Neural cell (in vitro differentiated cells): ENCODE measurements at regions not wholly inside any gene's neighbourhood (a gene's known extent, or its start where the extent isn't known, plus 50 kb on each side); places are given as distances from the start of the nearest gene placed in this dataset.

ENCODE experiments used
- H2AFZ ChIP-seq: fragments of 200-600, 300-800 bp; sonication (generic), shearing (Covaris generic); 2 replicates; pipeline ENCODE4 v1.6.0; 2014; ENCODE audit warnings: low read depth, mild to moderate bottlenecking, antibody characterized with exemption, low read length, moderate library complexity
- H3F3A ChIP-seq: fragments of 200-600 bp; shearing (Covaris generic); 2 replicates; pipeline ENCODE4 v1.6.1; 2016; ENCODE audit warnings: mild to moderate bottlenecking, moderate library complexity, mixed read lengths, antibody characterized with exemption, low read length; ENCODE audit not compliant: insufficient read depth, poor library complexity, severe bottlenecking
- H3K27ac ChIP-seq: fragments of 200-600, 300-800 bp; sonication (generic), shearing (Covaris generic); 2 replicates; pipeline ENCODE4 v1.5.1; 2014; ENCODE audit warnings: mild to moderate bottlenecking, low read length, moderate library complexity
- H3K27me3 ChIP-seq: fragments of 300-800, 200-600 bp; sonication (generic), shearing (Covaris generic); 2 replicates; pipeline ENCODE4 v1.6.0; 2014; ENCODE audit warnings: mild to moderate bottlenecking, low read depth, low read length, moderate library complexity; ENCODE audit not compliant: insufficient read depth
- H3K36me3 ChIP-seq: fragments of 300-800, 200-600 bp; sonication (generic), shearing (Covaris generic); 2 replicates; pipeline ENCODE4 v1.5.1; 2014; ENCODE audit warnings: mild to moderate bottlenecking, antibody characterized with exemption, low read length, moderate library complexity; ENCODE audit not compliant: insufficient read depth
- H3K4me2 ChIP-seq: fragments of 300-800, 200-600 bp; sonication (generic), shearing (Covaris generic); 2 replicates; pipeline ENCODE4 v1.6.0; 2014; ENCODE audit warnings: mild to moderate bottlenecking, low read length
- H3K4me3 ChIP-seq: fragments of 300-800, 200-600 bp; sonication (generic), shearing (Covaris generic); 2 replicates; pipeline ENCODE4 v1.5.1; 2014; ENCODE audit warnings: mild to moderate bottlenecking, low read length, moderate library complexity
- H3K79me2 ChIP-seq: fragments of 200-600 bp; shearing (Covaris generic); replicated peaks from 2 replicates; pipeline ENCODE4 v1.6.0; 2014; ENCODE audit warnings: mild to moderate bottlenecking, low read length, moderate library complexity; ENCODE audit not compliant: insufficient read depth
- H3K9ac ChIP-seq: fragments of 300-800, 200-600 bp; sonication (generic), shearing (Covaris generic); 2 replicates; pipeline ENCODE4 v1.6.1; 2016; ENCODE audit warnings: mild to moderate bottlenecking, low read length, mixed read lengths
- H3K9me2 ChIP-seq: fragments of 200-600 bp; shearing (Covaris generic); 2 replicates; pipeline ENCODE4 v1.6.1; 2016; ENCODE audit warnings: mild to moderate bottlenecking, low read length, mixed read lengths; ENCODE audit not compliant: insufficient read depth
- H3K9me3 ChIP-seq: fragments of 200-600, 300-800 bp; sonication (generic), shearing (Covaris generic); 2 replicates; pipeline ENCODE4 v1.6.1; 2016; ENCODE audit warnings: mild to moderate bottlenecking, mixed run types, low read length, moderate library complexity, mixed read lengths
- H4K20me1 ChIP-seq: fragments of 200-600 bp; shearing (Covaris generic); 2 replicates; pipeline ENCODE4 v1.6.1; 2016; ENCODE audit warnings: mild to moderate bottlenecking, mixed run types; ENCODE audit not compliant: insufficient read depth
- EP300 ChIP-seq: fragments of 450-650 bp; conservative IDR thresholded peaks from 2 replicates; pipeline ENCODE4 v1.6.1; 2014; ENCODE audit warnings: antibody characterized with exemption, mild to moderate bottlenecking, moderate library complexity; ENCODE audit not compliant: poor library complexity, severe bottlenecking
- EZH2 ChIP-seq: fragments of 200-600, 300-800 bp; shearing (Covaris generic), sonication (generic); IDR thresholded peaks from 2 replicates; pipeline ENCODE4 v1.6.1; 2014; ENCODE audit warnings: antibody characterized with exemption, low read length, borderline replicate concordance, mild to moderate bottlenecking; ENCODE audit not compliant: insufficient read depth, poor library complexity, severe bottlenecking
- MXI1 ChIP-seq: fragments of 450-650 bp; conservative IDR thresholded peaks from 2 replicates; pipeline ENCODE4 v1.6.1; 2014; ENCODE audit warnings: antibody characterized with exemption, mild to moderate bottlenecking; ENCODE audit not compliant: poor library complexity, severe bottlenecking
- POLR2AphosphoS5 ChIP-seq: IDR thresholded peaks from 2 replicates; pipeline ENCODE4 v1.6.1; 2012
- RAD21 ChIP-seq: fragments of 450-650 bp; conservative IDR thresholded peaks from 2 replicates; pipeline ENCODE4 v1.6.1; 2014; ENCODE audit warnings: antibody characterized with exemption, mild to moderate bottlenecking, moderate library complexity
- SMC3 ChIP-seq: fragments of 450-650 bp; conservative IDR thresholded peaks from 2 replicates; pipeline ENCODE4 v1.6.1; 2014; ENCODE audit warnings: antibody characterized with exemption, mild to moderate bottlenecking, moderate library complexity; ENCODE audit not compliant: poor library complexity
- TAF1 ChIP-seq: IDR thresholded peaks from 2 replicates; pipeline ENCODE4 v1.6.1; 2012; ENCODE audit warnings: low read depth
- TF ChIP-seq, protein P1 (sequence below): IDR thresholded peaks from 2 replicates; pipeline ENCODE4 v1.6.1; 2012; ENCODE audit warnings: borderline replicate concordance
- TF ChIP-seq, protein P2 (sequence below): fragments of 450-650 bp; IDR thresholded peaks from 2 replicates; pipeline ENCODE4 v1.5.1; 2014; ENCODE audit warnings: antibody characterized with exemption, mild to moderate bottlenecking, moderate library complexity; ENCODE audit not compliant: poor library complexity, severe bottlenecking

DNA sequence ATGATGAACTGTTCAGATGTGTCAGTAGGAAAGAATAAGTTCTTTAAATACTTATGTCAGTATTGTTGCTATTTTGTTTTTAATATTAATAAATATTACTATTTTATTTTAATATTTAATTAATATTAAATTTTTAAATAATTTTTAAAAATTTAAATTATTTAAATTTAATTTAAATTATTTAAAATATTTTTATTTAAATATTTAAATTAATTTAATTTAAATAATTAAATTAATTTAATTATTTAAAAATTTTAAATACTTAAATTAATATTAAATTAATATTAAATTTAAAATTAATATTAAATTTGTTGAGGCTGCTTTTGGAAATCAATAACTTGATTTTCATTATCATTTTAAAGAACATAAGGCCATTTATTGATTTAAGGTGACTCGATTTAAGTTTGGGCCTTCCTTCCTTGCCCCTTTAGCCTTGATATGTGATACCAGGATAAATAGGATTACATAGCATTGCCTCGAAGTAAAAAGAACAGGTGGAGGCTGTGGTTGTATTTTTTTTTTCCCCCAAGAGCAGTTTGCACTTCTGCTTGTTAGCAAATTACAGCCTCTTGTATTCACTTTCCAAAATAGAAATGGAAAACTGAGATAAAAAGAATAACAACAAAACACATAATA is 915.2 kb downstream of the TTLL7 start:
- H4K20me1 ChIP-seq: no peaks in the 10 kb centered on the region
- no peaks in the 10 kb centered on the region for H3K9me2 ChIP-seq
- no peaks in the 10 kb centered on the region for H3K9me3 ChIP-seq
- H3K79me2 ChIP-seq: no peaks in the 10 kb centered on the region
- H2AFZ ChIP-seq: no peak overlapping the region
- H3K4me2 ChIP-seq: no peak overlapping the region
- H3K4me3 ChIP-seq: no peak overlapping the region
- no peaks in the 10 kb centered on the region for H3F3A ChIP-seq
- H3K27ac ChIP-seq: no peak overlapping the region
- H3K36me3 ChIP-seq: no peaks in the 10 kb centered on the region
- H3K27me3 ChIP-seq: no peaks in the 10 kb centered on the region
- H3K9ac ChIP-seq: no peak overlapping the region
- TF ChIP-seq, protein P1, sequence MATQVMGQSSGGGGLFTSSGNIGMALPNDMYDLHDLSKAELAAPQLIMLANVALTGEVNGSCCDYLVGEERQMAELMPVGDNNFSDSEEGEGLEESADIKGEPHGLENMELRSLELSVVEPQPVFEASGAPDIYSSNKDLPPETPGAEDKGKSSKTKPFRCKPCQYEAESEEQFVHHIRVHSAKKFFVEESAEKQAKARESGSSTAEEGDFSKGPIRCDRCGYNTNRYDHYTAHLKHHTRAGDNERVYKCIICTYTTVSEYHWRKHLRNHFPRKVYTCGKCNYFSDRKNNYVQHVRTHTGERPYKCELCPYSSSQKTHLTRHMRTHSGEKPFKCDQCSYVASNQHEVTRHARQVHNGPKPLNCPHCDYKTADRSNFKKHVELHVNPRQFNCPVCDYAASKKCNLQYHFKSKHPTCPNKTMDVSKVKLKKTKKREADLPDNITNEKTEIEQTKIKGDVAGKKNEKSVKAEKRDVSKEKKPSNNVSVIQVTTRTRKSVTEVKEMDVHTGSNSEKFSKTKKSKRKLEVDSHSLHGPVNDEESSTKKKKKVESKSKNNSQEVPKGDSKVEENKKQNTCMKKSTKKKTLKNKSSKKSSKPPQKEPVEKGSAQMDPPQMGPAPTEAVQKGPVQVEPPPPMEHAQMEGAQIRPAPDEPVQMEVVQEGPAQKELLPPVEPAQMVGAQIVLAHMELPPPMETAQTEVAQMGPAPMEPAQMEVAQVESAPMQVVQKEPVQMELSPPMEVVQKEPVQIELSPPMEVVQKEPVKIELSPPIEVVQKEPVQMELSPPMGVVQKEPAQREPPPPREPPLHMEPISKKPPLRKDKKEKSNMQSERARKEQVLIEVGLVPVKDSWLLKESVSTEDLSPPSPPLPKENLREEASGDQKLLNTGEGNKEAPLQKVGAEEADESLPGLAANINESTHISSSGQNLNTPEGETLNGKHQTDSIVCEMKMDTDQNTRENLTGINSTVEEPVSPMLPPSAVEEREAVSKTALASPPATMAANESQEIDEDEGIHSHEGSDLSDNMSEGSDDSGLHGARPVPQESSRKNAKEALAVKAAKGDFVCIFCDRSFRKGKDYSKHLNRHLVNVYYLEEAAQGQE: no peak
- TF ChIP-seq SMC3: no peak
- no peak for TF ChIP-seq EZH2
- TF ChIP-seq, protein P2, sequence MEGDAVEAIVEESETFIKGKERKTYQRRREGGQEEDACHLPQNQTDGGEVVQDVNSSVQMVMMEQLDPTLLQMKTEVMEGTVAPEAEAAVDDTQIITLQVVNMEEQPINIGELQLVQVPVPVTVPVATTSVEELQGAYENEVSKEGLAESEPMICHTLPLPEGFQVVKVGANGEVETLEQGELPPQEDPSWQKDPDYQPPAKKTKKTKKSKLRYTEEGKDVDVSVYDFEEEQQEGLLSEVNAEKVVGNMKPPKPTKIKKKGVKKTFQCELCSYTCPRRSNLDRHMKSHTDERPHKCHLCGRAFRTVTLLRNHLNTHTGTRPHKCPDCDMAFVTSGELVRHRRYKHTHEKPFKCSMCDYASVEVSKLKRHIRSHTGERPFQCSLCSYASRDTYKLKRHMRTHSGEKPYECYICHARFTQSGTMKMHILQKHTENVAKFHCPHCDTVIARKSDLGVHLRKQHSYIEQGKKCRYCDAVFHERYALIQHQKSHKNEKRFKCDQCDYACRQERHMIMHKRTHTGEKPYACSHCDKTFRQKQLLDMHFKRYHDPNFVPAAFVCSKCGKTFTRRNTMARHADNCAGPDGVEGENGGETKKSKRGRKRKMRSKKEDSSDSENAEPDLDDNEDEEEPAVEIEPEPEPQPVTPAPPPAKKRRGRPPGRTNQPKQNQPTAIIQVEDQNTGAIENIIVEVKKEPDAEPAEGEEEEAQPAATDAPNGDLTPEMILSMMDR: no peak
- TF ChIP-seq EP300: no peak
- no peak for TF ChIP-seq TAF1
- TF ChIP-seq MXI1: no peak
- TF ChIP-seq POLR2AphosphoS5: no peak
- no peak for TF ChIP-seq RAD21

DNA sequence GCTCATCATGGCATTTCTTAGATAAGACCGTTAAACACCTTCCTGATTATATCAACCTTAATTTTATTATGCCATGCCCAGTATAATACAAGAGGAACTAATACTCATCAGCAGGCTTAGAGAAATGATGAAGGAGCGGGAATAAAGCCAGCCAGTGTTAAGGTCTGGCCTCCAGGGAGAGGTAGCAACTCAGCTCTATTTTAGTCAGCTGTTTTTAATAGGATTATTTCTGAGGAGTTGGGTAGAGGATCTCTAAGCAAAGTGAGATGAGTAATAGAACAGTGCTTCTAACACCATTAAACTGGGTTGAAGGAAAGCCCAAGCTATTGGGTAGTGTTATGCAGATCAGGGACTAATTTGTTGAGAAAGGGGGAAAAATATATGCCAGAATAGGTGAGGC is 921.5 kb downstream of the TTLL7 start:
- Histone ChIP-seq H3F3A (no peaks in the 10 kb centered on the region), H3K4me2 (no peak overlapping the region), H3K27ac (no peak overlapping the region), H4K20me1 (no peaks in the 10 kb centered on the region), H2AFZ (no peak overlapping the region), H3K36me3 (no peaks in the 10 kb centered on the region), H3K9me3 (no peaks in the 10 kb centered on the region), H3K9me2 (no peaks in the 10 kb centered on the region), H3K9ac (no peak overlapping the region), H3K4me3 (no peak overlapping the region), H3K79me2 (no peaks in the 10 kb centered on the region), H3K27me3 (no peaks in the 10 kb centered on the region)
- TF ChIP-seq POLR2AphosphoS5 (no peak), EP300 (no peak), EZH2 (no peak), SMC3 (no peak), TAF1 (no peak), MXI1 (no peak), RAD21 (no peak)
- TF ChIP-seq, protein P2: no peak
- TF ChIP-seq, protein P1: no peak
